PFSK-1 (cell line): ENCODE measurements at regions not wholly inside any gene's neighbourhood (a gene's known extent, or its start where the extent isn't known, plus 50 kb on each side); places are given as distances from the start of the nearest gene placed in this dataset.

Experiments used
- FOXP2 ChIP-seq: optimal IDR thresholded peaks from 2 replicates; pipeline ENCODE3; 2011; ENCODE audit warnings: borderline replicate concordance, control low read depth, inconsistent platforms; ENCODE audit not compliant: insufficient read depth; ENCODE audit errors: extremely low read length, extremely low read depth
- POLR2AphosphoS5 ChIP-seq: IDR thresholded peaks from 2 replicates; pipeline ENCODE4 v1.6.1; 2012; ENCODE audit warnings: low read depth, mild to moderate bottlenecking, control low read depth, low read length, moderate library complexity
- SIN3A ChIP-seq: IDR thresholded peaks from 2 replicates; pipeline ENCODE4 v1.6.1; 2012; ENCODE audit warnings: mild to moderate bottlenecking, low read length, moderate library complexity, borderline replicate concordance; ENCODE audit not compliant: insufficient read depth
- TAF1 ChIP-seq: IDR thresholded peaks from 2 replicates; pipeline ENCODE4 v1.6.1; 2012; ENCODE audit warnings: low read length, control low read depth, borderline replicate concordance; ENCODE audit not compliant: insufficient read depth
- TF ChIP-seq, protein P1 (sequence below), 2 experiments: IDR thresholded peaks; 2 replicates each; pipeline versions ENCODE4 v1.6.1 to v1.8.0; 2011 to 2012; ENCODE audit warnings: low read depth in 2 of 2, low read length in 2 of 2, control low read depth in 1 of 2, inconsistent platforms in 1 of 2, mild to moderate bottlenecking in 1 of 2, moderate library complexity in 1 of 2; ENCODE audit not compliant: insufficient read depth in 1 of 2

GRCh38 chr9:120107138-120107537, 472.8 kb downstream of the CDK5RAP2 start:
- TF ChIP-seq SIN3A: no peak
- no peak for TF ChIP-seq FOXP2
- no peak for TF ChIP-seq POLR2AphosphoS5
- TF ChIP-seq TAF1: no peak
- TF ChIP-seq, protein P1, sequence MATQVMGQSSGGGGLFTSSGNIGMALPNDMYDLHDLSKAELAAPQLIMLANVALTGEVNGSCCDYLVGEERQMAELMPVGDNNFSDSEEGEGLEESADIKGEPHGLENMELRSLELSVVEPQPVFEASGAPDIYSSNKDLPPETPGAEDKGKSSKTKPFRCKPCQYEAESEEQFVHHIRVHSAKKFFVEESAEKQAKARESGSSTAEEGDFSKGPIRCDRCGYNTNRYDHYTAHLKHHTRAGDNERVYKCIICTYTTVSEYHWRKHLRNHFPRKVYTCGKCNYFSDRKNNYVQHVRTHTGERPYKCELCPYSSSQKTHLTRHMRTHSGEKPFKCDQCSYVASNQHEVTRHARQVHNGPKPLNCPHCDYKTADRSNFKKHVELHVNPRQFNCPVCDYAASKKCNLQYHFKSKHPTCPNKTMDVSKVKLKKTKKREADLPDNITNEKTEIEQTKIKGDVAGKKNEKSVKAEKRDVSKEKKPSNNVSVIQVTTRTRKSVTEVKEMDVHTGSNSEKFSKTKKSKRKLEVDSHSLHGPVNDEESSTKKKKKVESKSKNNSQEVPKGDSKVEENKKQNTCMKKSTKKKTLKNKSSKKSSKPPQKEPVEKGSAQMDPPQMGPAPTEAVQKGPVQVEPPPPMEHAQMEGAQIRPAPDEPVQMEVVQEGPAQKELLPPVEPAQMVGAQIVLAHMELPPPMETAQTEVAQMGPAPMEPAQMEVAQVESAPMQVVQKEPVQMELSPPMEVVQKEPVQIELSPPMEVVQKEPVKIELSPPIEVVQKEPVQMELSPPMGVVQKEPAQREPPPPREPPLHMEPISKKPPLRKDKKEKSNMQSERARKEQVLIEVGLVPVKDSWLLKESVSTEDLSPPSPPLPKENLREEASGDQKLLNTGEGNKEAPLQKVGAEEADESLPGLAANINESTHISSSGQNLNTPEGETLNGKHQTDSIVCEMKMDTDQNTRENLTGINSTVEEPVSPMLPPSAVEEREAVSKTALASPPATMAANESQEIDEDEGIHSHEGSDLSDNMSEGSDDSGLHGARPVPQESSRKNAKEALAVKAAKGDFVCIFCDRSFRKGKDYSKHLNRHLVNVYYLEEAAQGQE (IDR thresholded peaks at IDR 0.05; ENCODE audit: insufficient read depth in 1 of 2, low read depth in 2 of 2, low read length in 2 of 2): no peak

GRCh38 chr9:120104771-120105170, 475.2 kb downstream of the CDK5RAP2 start:
- TF ChIP-seq, protein P1 (IDR thresholded peaks at IDR 0.05; ENCODE audit: insufficient read depth in 1 of 2, low read depth in 2 of 2, low read length in 2 of 2): no peak
- TF ChIP-seq TAF1: no peak
- TF ChIP-seq SIN3A: no peak
- TF ChIP-seq FOXP2: no peak
- no peak for TF ChIP-seq POLR2AphosphoS5

DNA sequence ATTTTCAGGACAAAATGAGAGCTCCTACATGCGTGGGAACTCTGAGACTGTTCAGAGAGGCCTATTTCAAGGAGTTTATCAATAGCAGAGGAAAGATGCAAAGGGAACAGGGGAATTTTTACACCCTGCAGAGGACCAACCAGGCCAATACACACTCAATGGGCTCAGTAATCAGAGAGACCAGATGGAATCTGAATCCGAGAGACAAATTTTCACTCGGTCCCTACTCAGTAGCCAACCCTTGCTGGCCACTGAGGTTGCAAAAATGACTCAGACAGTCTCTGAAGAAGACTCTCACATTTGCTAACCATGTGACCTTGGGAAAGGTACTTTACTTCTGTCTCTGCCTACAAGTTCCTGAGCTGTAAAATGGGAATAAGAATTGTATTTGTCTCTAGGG, 479.4 kb downstream of the CDK5RAP2 start:
- TF ChIP-seq, protein P1 (IDR thresholded peaks at IDR 0.05; ENCODE audit: insufficient read depth in 1 of 2, low read depth in 2 of 2, low read length in 2 of 2): no peak
- TF ChIP-seq SIN3A (no peak), TAF1 (no peak), POLR2AphosphoS5 (no peak), FOXP2 (no peak)

- TF ChIP-seq TAF1 (no peak), POLR2AphosphoS5 (no peak), SIN3A (no peak), FOXP2 (no peak)
- TF ChIP-seq, protein P1 (IDR thresholded peaks at IDR 0.05; ENCODE audit: insufficient read depth in 1 of 2, low read depth in 2 of 2, low read length in 2 of 2): no peak
Measured at GRCh38 chr9:120099065-120099464, 480.9 kb downstream of the CDK5RAP2 start.

GRCh38 chr9:120098584-120098983, 481.4 kb downstream of the CDK5RAP2 start:
- no peak for TF ChIP-seq TAF1
- no peak for TF ChIP-seq FOXP2
- TF ChIP-seq, protein P1 (IDR thresholded peaks at IDR 0.05; ENCODE audit: insufficient read depth in 1 of 2, low read depth in 2 of 2, low read length in 2 of 2): no peak
- TF ChIP-seq SIN3A: no peak
